ENCODE measurements at regions not wholly inside any gene's neighbourhood (a gene's known extent, or its start where the extent isn't known, plus 50 kb on each side); places are given as distances from the start of the nearest gene placed in this dataset.

- intact Hi-C loops (cut with DNase I): no loop called here
- Histone ChIP-seq H3K9me3 (no peaks in the 10 kb centered on the region), H3K27me3 (no peaks in the 10 kb centered on the region), H3K4me3 (no peak overlapping the region), H3K4me1 (no peaks in the 10 kb centered on the region), H3K27ac (no peak overlapping the region), H3K36me3 (no peaks in the 10 kb centered on the region)
- DNase-seq: no peak
- no peak for FAIRE-seq
- TF ChIP-seq CTCF (IDR thresholded peaks at IDR 0.05): no peak
- 72 to 79% methylated on average over 8 of the region's 8 CpGs for WGBS, 2 donors
- no peak for ATAC-seq
These were observed 408.2 kb upstream of the CELF2 start for GRCh38 chr10:10609379-10609955.

GRCh38 chr10:10610171-10610570 is 407.5 kb upstream of the CELF2 start:
- no peak for TF ChIP-seq CTCF (IDR thresholded peaks at IDR 0.05)
- Histone ChIP-seq H3K27me3 (no peaks in the 10 kb centered on the region), H3K27ac (no peak overlapping the region), H3K36me3 (no peaks in the 10 kb centered on the region), H3K9me3 (no peaks in the 10 kb centered on the region), H3K4me3 (no peak overlapping the region), H3K4me1 (no peaks in the 10 kb centered on the region)
- intact Hi-C loops (cut with DNase I): no loop called here
- ATAC-seq: no peak
- DNase-seq: no peak
- no peak for FAIRE-seq
- 59 to 72% methylated on average over 1 of the region's 1 CpG for WGBS, 2 donors

- Histone ChIP-seq H3K4me1 (no peaks in the 10 kb centered on the region), H3K36me3 (no peaks in the 10 kb centered on the region), H3K27me3 (no peaks in the 10 kb centered on the region), H3K4me3 (no peak overlapping the region), H3K27ac (no peak overlapping the region), H3K9me3 (no peaks in the 10 kb centered on the region)
- DNase-seq (no peak), FAIRE-seq (no peak), ATAC-seq (no peak)
- no peak for TF ChIP-seq CTCF (IDR thresholded peaks at IDR 0.05)
- WGBS, 2 donors: 64 to 71% methylated on average over 3 of the region's 3 CpGs
- intact Hi-C loops (cut with DNase I): no loop called here
These were observed 405.5 kb upstream of the CELF2 start for GRCh38 chr10:10612151-10612550.

- Histone ChIP-seq H3K27ac (no peak overlapping the region), H3K4me1 (no peaks in the 10 kb centered on the region), H3K27me3 (no peaks in the 10 kb centered on the region), H3K36me3 (no peaks in the 10 kb centered on the region), H3K9me3 (no peaks in the 10 kb centered on the region), H3K4me3 (no peak overlapping the region)
- 51 to 66% methylated on average over 3 of the region's 3 CpGs for WGBS, 2 donors
- ATAC-seq (no peak), DNase-seq (no peak), FAIRE-seq (no peak)
- no peak for TF ChIP-seq CTCF (IDR thresholded peaks at IDR 0.05)
- intact Hi-C loops (cut with DNase I): no loop called here
These were observed 403.9 kb upstream of the CELF2 start for GRCh38 chr10:10613656-10614244.

DNA sequence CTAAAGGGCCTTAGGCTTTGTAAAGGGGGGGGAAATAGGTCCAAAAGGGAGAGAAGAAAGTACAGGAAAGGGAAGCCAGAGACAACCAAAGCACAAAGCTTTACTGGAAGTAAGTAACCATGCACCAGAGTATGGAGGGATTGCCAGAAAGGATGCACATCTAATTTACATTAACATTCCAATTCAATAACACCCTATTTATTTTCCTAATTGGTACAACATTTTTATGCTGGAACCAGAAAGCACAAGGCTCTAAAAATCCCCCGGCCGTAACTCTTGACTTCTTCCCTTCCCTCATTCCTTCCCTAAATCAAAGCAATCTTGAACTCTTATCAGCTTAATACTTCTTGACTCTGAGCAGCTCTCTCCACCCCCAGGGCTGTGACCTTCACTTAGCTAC is 400.0 kb upstream of the CELF2 start:
- FAIRE-seq (no peak), ATAC-seq (no peak)
- WGBS, 2 donors: 44 to 74% methylated on average over 2 of the region's 2 CpGs

More for the DNA sequence above, 400.0 kb upstream of the CELF2 start:
- Histone ChIP-seq H3K4me1 (no peaks in the 10 kb centered on the region), H3K27me3 (no peaks in the 10 kb centered on the region), H3K4me3 (no peak overlapping the region), H3K27ac (no peak overlapping the region), H3K9me3 (no peaks in the 10 kb centered on the region), H3K36me3 (no peaks in the 10 kb centered on the region)
- no peak for DNase-seq
- intact Hi-C loops (cut with DNase I): no loop called here
- no peak for TF ChIP-seq CTCF (IDR thresholded peaks at IDR 0.05)
